ENCODE measurements at regions not wholly inside any gene's neighbourhood (a gene's known extent, or its start where the extent isn't known, plus 50 kb on each side); places are given as distances from the start of the nearest gene placed in this dataset.

GRCh38 chr7:24508316-24508715 is 64.9 kb upstream of the PALS2 start:
- Histone ChIP-seq H3K9ac (ENCODE audit: control insufficient read depth, insufficient read depth, low read length) (no peak overlapping the region), H3K9me3 (replicated peaks; ENCODE audit: control insufficient read depth, insufficient read depth, low read length) (no peaks in the 10 kb centered on the region), H3K4me3 (no peak overlapping the region), H3K27me3 (replicated peaks in 1 of 2; ENCODE audit: control insufficient read depth in 2 of 2, insufficient read depth in 2 of 2, low read length in 1 of 2) (no peaks in the 10 kb centered on the region; a peak in 1 of 4 replicates), H3K36me3 (ENCODE audit: control insufficient read depth in 2 of 2, insufficient read depth in 2 of 2, low read length in 1 of 2) (no peaks in the 10 kb centered on the region), H3K4me1 (ENCODE audit: control insufficient read depth, insufficient read depth, low read length) (no peaks in the 10 kb centered on the region), H3K27ac (ENCODE audit: control insufficient read depth, insufficient read depth) (no peak overlapping the region), H4K20me1 (ENCODE audit: control insufficient read depth, insufficient read depth) (no peaks in the 10 kb centered on the region), H3K79me2 (ENCODE audit: control insufficient read depth, insufficient read depth, low read length) (no peaks in the 10 kb centered on the region), H2AFZ (ENCODE audit: control insufficient read depth, low read depth, low read length) (no peak overlapping the region), H3K4me2 (ENCODE audit: control insufficient read depth, insufficient read depth) (no peak overlapping the region)
- FAIRE-seq = no peak
- intact Hi-C loops (cut with micrococcal nuclease; ENCODE audit: unreplicated experiment) = no loop called here
- DNase-seq (ENCODE audit: low read depth, low spot score) = no peak
- ATAC-seq = no peak
- in situ Hi-C loops (cut with MboI) = no loop called here
- TF ChIP-seq CHD2 (IDR thresholded peaks at IDR 0.05; ENCODE audit: borderline replicate concordance, low read depth, low read length) (no peak), EED (IDR thresholded peaks at IDR 0.05; ENCODE audit: low read depth) (no peak), IRF4 (IDR thresholded peaks at IDR 0.05; ENCODE audit: low read depth, low read length) (no peak), BCL3 (IDR thresholded peaks at IDR 0.05; ENCODE audit: borderline replicate concordance, insufficient read depth, low read depth, low read length, poor library complexity, severe bottlenecking) (no peak), TCF12 (IDR thresholded peaks at IDR 0.05; ENCODE audit: low read depth, low read length) (no peak), HDAC2 (IDR thresholded peaks at IDR 0.05) (no peak), NR2C1 (IDR thresholded peaks at IDR 0.05) (no peak)
- TF ChIP-seq, protein P1, sequence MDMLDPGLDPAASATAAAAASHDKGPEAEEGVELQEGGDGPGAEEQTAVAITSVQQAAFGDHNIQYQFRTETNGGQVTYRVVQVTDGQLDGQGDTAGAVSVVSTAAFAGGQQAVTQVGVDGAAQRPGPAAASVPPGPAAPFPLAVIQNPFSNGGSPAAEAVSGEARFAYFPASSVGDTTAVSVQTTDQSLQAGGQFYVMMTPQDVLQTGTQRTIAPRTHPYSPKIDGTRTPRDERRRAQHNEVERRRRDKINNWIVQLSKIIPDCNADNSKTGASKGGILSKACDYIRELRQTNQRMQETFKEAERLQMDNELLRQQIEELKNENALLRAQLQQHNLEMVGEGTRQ (IDR thresholded peaks at IDR 0.05; ENCODE audit: borderline replicate concordance, low read depth, low read length) = no peak
- no TSS peak for BruUV-seq (replicated peaks)
- 61% methylated on average over 4 of the region's 4 CpGs for WGBS (ENCODE audit: insufficient coverage, insufficient replicate concordance, low lambda C conversion rate, missing lambda C conversion rate)
- ChIA-PET POLR2A (no interaction called here), RAD21 (ENCODE audit: unreplicated experiment) (no interaction called here), CTCF (no interaction called here), SMC1A (ENCODE audit: uncharacterized antibody, unreplicated experiment) (no interaction called here)

Data from GM12878 (cell line).